ENCODE measurements at regions not wholly inside any gene's neighbourhood (a gene's known extent, or its start where the extent isn't known, plus 50 kb on each side); places are given as distances from the start of the nearest gene placed in this dataset.
"Not testable (repeated sequence)": the region's sequence is repeated elsewhere in the genome, so short reads cannot be mapped to it uniquely, and the experiment has no call there.

DNA sequence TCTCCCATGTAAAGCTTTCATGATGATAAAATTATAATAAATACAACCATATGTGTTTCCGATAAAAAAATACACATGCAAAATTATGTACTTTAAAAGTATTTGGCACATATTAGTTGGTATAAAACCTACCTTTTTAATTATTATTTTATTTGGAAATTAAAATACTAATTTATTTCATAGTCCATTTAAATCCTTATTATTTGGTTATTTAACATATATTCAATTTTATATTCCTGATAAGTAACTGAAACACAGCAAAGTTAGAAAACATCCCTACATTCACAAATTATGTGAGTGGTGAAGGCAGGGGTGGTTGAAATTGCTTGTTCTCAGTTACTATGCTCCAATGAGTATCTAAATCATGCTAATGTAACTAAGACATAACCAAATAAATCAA is 920.5 kb downstream of the SLITRK1 start:
- TF ChIP-seq CTCF (IDR thresholded peaks at IDR 0.05; ENCODE audit: extremely low read depth, insufficient read depth, missing control alignments): no peak
- in situ Hi-C loops (cut with MboI; ENCODE audit: low pct_unique_long_range_greater_than_20kb, low sequenced_read_pairs, unreplicated experiment): no loop called here
- DNase-seq (ENCODE audit: low spot score): no peak

GRCh38 chr13:82952336-82952735 is 929.9 kb downstream of the SLITRK1 start:
- in situ Hi-C loops (cut with MboI; ENCODE audit: low pct_unique_long_range_greater_than_20kb, low sequenced_read_pairs, unreplicated experiment); DNase-seq (ENCODE audit: low spot score): not testable (repeated sequence)

- TF ChIP-seq CTCF (IDR thresholded peaks at IDR 0.05; ENCODE audit: extremely low read depth, insufficient read depth, missing control alignments): no peak
- no peak for DNase-seq (ENCODE audit: low spot score)
- in situ Hi-C loops (cut with MboI; ENCODE audit: low pct_unique_long_range_greater_than_20kb, low sequenced_read_pairs, unreplicated experiment): no loop called here
Measured at GRCh38 chr13:82947683-82948082, 934.6 kb downstream of the SLITRK1 start.

DNA sequence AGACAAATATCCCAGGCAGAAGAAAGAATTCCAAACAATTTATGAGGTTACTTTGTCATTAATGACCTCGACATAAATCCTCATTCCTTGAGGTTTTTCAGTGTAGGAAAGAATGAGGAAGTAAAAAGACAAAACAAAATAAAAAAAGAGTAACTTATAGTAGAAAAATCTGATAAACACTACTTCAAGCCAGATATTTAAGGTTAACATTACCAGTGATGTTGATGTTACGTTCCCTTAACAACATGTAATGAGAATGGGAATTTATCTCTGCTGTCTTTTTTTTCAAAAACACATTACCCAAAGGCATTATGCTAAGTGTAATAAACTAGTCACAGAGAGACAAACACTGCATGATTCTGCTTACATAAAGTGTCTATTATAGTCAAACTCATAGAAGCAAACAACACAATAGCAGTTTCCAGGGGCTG is 935.1 kb downstream of the SLITRK1 start:
- no peak for TF ChIP-seq CTCF (IDR thresholded peaks at IDR 0.05; ENCODE audit: extremely low read depth, insufficient read depth, missing control alignments)
- in situ Hi-C loops (cut with MboI; ENCODE audit: low pct_unique_long_range_greater_than_20kb, low sequenced_read_pairs, unreplicated experiment): no loop called here
- DNase-seq (ENCODE audit: low spot score): no peak

DNA sequence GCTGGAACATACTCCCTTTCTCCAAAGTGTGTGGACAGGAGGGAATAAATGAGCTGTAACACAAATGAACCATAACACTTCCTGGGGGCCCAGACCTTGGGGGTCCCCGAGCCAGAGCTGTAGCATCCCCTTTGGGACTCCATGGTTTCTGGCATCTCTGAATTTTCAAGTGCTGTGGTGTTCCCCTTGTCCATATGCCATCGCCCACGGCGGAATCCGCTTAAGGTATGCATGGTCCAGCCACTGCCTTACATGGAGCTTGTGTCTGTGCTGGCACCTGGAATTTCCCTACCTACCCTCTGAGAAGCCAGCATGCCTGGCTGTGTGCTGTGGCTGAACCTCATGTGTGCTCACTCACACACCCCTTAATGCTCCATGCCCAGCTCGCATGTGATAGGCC is 943.6 kb downstream of the SLITRK1 start:
- DNase-seq (ENCODE audit: low spot score): no peak
- no peak for TF ChIP-seq CTCF (IDR thresholded peaks at IDR 0.05; ENCODE audit: extremely low read depth, insufficient read depth, missing control alignments)
- in situ Hi-C loops (cut with MboI; ENCODE audit: low pct_unique_long_range_greater_than_20kb, low sequenced_read_pairs, unreplicated experiment): no loop called here

GRCh38 chr13:82934000-82934399 is 948.3 kb downstream of the SLITRK1 start:
- no peak for TF ChIP-seq CTCF (IDR thresholded peaks at IDR 0.05; ENCODE audit: extremely low read depth, insufficient read depth, missing control alignments)
- in situ Hi-C loops (cut with MboI; ENCODE audit: low pct_unique_long_range_greater_than_20kb, low sequenced_read_pairs, unreplicated experiment): no loop called here
- DNase-seq (ENCODE audit: low spot score): no peak

- in situ Hi-C loops (cut with MboI; ENCODE audit: low pct_unique_long_range_greater_than_20kb, low sequenced_read_pairs, unreplicated experiment): no loop called here
- DNase-seq (ENCODE audit: low spot score): no peak
- TF ChIP-seq CTCF (IDR thresholded peaks at IDR 0.05; ENCODE audit: extremely low read depth, insufficient read depth, missing control alignments): no peak
Measured at GRCh38 chr13:82925114-82925513, 957.2 kb downstream of the SLITRK1 start.
